HG03097 (cell line): ENCODE measurements at regions not wholly inside any gene's neighbourhood (a gene's known extent, or its start where the extent isn't known, plus 50 kb on each side); places are given as distances from the start of the nearest gene placed in this dataset.

Source experiments
- ATAC-seq: cut with Tn5 transposase; IDR thresholded peaks from one replicate; pipeline ENCODE4 v1.9.1; 2021; ENCODE audit not compliant: unreplicated experiment, low FRiP score

- ATAC-seq = no peak
Observed at GRCh38 chr20:24773168-24773567, 175.9 kb upstream of the CST7 start.

GRCh38 chr20:24773751-24774201, 175.3 kb upstream of the CST7 start:
- no peak for ATAC-seq

DNA sequence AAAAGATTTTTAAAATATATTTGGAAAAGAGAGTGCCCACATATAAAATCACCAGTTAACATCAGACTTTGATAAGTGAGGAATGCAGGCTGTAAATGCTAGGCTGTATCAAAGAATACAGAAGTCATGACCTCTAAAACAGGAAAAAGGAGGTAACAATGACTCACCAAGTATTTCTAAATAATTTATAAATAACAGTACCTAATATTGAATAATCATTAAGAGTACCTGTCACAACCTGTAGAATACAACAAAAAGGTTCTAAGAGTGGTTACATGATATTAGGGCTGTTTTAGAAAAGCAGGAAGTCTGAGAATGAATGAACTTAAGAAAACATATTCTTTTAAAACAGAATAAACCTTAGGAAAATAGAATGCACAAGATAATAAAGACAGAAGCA, 173.1 kb upstream of the CST7 start:
- no peak for ATAC-seq

- ATAC-seq = no peak
Observed at GRCh38 chr20:24776755-24777271, 172.3 kb upstream of the CST7 start.

- no peak for ATAC-seq
Observed at GRCh38 chr20:24777746-24778145, 171.3 kb upstream of the CST7 start.

DNA sequence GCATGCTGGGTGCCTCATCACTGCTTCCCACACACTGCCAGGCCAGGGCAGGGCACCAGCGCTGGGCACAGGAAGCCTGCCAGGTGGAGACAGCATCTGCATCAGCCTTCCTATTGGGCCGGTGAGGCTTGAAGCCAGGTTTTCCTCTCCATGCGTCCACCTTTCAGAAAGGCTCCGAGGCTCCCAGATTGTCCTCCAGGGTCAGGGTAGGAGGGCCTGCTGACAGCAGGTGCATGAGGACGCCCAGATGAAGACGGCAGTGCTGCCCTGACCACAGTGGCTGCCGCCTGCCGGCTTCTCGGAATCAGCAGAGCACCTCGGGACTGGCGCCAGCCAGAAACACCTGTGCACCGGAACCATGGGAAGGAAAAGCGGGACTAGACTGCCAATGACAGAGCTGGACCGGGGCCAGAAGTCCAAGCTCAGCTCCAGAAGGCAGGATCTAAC, 170.5 kb upstream of the CST7 start:
- ATAC-seq = no peak

- ATAC-seq = no peak
Observed at GRCh38 chr20:24779131-24779530, 169.9 kb upstream of the CST7 start.

DNA sequence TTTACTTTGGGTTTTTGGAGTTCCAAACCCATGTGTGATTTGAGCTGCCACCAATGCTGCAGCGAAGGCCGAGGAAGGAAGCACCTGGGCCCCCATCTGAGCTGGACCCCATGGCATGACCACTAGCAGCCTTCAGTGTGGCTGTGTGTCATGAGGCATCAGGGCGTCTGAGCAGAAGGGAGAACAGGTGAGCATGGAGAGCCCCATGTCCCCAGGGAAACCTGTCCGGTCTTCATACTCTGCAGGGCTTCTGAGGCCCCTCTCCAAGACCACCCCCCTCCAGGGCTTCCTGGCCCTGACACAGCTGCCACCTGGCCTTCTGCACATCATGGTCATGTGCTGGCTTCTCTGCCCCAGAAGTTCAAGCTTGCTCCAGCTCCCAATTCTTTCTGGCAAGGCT, 169.1 kb upstream of the CST7 start:
- ATAC-seq = no peak

GRCh38 chr20:24780674-24781417, 168.2 kb upstream of the CST7 start:
- no peak for ATAC-seq

GRCh38 chr20:24781418-24781980, 167.6 kb upstream of the CST7 start:
- ATAC-seq = no peak

DNA sequence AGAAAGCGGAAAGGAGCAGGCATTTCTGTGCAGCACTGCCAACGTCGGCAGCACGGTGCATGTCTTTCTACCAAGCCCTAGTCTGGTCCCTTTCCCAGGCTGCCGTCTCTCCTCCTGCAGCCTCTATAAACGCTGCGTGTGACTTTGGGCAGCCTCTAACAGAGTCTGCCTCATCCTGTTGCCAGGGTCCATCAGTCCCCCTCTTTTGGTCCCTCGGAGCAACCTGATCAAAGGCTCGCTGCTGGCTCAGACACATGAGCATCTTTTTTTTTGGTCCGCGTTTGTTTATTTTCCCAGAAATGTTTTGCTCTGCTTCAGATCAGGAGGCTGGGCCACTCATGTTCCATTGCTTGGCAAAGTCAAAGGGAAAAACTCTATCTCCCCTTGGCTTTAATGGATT, 166.8 kb upstream of the CST7 start:
- ATAC-seq = no peak

DNA sequence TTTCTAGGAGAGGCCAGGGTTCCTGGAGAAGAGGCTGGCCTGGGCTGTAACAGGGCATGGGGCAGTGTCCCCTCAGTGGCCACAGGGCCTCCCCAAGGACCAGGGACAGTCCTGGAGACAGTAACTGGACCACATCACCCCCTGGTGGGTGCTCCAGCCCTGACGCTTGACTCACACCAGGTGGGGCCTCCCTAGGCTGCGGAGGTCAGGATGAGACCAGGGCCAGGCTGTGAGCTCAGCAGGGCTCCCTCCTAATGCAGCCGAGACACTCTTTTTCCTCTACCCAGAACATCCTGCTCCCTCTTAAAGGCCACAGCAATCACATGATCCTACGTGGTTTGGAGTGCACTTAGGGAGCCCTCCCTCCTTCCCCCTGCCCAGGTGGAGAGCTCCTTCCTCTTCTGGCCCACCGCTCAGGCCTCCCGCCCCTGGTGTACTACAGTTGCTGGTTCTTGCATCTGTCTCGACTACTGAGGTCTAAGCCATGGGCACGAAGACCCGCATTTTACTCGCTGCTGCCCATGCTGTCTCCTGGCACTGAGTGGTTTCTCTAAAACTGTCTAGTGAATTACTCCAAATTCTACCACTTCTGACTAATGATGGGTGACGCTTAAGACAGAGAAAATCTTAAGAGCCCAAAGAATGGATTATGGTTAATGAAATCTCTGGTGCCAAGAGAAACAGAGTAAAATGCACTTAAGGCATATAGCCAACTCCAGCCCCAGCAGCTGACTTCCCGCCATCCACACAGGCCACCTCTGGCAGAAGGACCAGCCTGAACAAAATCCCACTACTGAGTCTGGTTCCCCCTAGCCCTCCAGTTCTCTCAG, 166.1 kb upstream of the CST7 start:
- ATAC-seq = no peak

GRCh38 chr20:24783631-24784492, 165.2 kb upstream of the CST7 start:
- no peak for ATAC-seq

DNA sequence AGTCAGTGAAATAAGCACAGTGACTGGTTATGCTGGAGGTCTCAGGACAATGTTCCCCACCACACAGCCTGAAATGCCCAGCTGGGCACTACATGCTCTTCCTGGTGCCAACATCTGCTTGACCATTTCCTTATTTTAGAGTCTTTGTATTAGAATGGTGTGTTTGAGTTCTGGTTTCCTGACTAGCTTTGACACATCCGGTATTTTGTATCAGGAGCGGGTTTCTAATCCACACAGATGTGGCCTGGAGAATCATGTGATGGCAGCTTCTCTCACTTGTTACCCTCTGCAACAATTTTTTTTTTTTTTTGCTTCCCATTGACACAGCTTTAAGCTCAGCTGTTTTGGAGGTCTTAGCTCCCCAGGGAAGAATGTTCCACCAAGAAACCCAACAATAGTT, 164.5 kb upstream of the CST7 start:
- no peak for ATAC-seq

DNA sequence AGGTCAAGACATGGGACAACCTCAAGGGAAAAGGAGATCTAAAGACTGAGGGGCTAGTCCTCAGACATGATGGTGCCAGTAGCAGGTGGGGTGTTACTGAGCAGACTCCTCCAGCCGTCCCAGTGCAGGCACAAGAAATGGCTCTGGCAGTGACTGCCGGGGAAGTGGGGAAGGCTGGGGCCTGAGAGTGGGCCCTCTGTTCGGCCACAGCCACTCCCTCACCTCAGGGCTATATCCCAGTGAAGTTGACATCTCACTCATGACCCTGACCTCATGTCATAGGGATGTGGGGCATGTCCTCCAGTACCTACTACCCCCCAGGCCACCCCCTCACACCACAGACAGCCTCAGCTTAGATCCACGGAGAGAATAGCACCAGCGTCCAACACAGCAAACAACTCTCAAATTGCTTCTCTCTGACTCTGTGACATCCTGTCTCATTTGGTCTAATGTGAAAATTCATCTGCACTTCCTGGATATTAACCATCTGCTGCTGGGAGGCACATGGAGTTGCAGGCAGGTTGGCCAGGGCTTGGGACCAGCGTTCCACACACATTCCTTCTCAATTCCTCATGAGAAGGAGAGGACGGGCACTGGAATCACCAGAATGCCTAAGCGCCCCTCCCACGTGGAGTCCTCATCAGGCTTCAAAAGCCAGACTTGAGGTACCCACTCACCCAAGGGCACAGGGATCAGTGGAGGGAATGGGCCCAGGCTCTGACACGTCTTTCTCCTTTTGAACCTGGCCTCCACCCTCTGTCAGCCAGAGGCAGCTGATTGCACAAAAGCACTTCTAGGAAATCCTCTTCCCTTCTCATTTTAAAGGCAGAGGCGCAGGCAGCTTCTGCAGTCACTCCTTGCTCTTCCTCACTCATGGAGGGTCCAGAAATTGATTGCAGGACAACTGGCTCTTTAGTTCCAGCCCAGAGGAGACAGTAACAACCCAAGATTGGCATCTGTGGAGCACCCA, 163.6 kb upstream of the CST7 start:
- ATAC-seq = no peak

DNA sequence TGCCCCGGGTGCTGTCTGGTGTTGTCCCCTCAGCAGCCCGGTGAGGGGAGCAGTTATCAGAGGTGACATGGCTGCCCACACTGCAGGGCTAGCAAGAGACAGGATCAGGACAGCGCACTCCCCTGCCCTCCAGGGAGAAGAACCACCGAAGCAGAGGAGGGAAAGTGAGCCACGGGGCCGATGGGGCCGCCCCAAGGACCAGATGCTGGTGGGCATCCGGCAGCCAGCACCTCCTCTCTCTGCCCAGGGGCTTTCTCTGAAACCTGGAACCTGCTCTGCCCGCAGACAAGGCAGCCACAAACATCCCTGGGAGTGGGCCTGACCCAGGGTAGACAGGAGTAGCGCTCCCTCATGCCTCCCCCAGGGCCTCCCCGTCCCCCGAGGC, 163.0 kb upstream of the CST7 start:
- no peak for ATAC-seq

GRCh38 chr20:24786646-24787045, 162.4 kb upstream of the CST7 start:
- no peak for ATAC-seq

DNA sequence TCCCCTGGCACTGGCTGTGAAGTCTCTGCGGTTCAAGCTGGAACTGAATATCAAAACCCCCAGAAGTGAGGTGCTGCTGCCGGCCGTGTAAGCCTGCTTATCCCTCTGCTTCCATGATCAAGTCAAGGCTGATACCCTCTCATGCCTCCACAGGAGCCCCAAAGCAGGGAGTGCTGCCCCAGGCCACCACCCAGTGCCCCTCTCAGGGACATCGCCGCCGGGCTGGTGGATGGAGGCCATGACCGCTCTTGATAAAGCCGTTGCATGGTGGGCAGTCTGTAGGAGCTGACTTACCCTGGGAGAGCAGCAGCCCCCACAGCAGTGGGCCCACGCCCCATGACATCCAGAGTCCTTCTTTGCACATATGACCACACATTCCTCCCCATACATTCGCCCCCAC, 162.0 kb upstream of the CST7 start:
- no peak for ATAC-seq

DNA sequence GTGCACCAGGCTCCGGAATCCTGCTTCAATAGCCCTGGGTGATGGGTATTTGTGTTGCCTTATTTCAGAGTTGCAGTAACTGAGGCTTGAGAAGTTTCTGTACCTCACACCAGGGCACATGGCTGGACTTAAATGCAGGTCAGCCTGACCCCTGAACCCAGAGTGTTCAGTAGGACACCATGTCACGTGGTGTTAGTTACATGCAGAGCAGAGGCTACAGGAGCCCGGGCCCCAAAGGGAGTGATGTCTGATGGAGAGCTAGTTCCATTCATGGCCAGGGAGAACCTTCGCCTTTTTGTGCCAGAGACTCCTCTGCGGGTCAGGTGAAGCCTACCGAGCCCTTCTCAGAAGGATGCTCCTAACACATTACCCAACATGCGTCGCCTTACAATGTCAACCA, 161.4 kb upstream of the CST7 start:
- ATAC-seq = no peak
